DMS153 treated with DMSO at 0.1 percent for 48 hours (cell line): ENCODE measurements at regions not wholly inside any gene's neighbourhood (a gene's known extent, or its start where the extent isn't known, plus 50 kb on each side); places are given as distances from the start of the nearest gene placed in this dataset.
"Not testable (repeated sequence)": the region's sequence is repeated elsewhere in the genome, so short reads cannot be mapped to it uniquely, and the experiment has no call there.

ENCODE experiments used
- DNase-seq: peaks from one replicate; lab custom pipeline; 2025; ENCODE audit not compliant: unreplicated experiment; lab: John Stamatoyannopoulos, UW

DNA sequence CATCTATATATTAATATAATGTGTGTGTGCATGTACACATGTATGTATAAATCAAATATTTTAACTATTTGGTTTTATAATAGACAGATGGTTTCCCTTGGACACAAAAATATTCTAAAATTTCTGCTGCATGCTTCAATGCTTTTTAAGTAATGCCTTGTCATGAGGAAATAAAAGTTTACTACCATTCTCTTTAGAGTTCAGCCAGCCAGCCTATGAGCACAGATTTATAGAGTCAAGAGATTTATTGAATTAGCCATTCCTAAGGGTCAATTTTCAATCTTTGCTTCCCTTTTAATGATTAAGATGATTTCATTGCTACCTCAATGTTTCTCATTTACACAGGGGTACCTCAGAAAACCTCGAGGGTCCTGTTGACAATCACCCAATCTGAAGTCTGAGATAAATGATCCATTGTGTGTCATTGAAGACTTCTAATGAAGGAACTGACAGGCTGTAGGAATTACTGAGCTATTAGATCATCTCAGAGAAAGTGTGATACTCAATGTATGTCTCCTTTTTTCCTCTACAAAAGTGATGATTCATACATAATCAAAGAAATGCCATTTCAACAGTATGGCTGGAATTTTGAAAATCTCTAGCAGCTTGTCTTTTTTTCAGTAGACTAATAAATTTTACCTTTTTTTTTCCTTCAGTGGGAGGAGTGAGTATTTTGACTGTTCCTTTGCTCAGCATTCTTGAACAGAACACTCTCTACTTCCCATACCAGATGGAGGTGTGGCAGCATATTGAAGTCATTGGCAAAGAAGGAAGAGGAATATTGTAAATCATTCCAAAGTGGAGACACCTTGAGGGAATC is 222.6 kb upstream of the PCDH18 start:
- no peak for DNase-seq

DNA sequence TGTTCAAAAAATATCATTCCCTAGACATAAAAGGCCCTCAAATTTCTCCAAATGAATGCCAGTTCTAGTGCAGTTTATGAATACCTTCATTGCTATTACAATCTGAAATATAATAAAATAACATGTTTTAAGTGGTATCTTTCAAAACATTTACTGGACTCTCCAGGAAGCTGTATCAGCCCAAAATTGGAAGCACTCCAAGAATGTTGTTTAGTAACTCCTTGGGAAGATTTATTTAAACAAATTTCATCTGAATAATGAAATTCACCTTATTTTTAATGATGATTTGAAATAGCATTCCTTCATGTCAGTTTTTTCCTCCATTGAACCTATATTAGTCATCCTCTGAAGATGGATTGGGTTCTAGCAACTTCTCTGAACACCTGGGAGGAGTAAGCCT is 217.2 kb upstream of the PCDH18 start:
- no peak for DNase-seq

DNA sequence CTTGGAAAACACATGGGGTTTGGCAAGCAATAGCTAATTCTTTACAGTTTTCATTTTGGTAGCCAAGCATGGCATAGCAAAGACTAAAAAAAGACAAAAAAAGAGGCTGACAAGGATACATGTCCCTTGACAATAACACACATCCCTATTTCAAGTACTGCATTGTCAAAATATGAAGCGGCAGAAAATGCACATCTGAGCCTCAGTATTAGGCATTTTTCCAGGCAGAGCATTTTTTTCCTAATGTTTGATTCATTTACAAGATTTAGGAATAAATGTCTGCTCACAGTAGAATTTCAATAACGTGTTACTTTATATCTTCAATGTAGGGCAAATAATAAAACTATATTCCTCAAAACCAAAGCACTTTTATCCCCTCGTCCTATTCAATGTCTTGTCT is 216.3 kb upstream of the PCDH18 start:
- DNase-seq, result no peak

DNA sequence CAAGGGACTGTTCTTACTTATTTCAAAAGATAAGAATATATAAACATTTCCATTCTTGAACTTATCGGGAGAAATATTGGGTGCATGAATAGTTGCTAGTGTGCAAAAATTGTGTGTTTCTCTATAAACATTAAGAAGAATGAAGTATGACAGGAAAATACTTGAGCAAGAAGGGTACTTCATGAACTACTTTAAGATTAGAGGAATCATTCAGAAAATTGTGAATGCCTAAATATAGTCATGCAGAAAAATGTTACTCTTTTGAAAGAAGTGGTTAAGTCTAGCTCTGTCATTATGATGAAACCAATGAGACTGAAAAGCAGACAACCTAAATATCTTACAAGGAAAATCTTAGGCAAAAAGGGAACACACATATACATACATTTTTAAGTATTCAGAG is 207.8 kb upstream of the PCDH18 start:
- no peak for DNase-seq

DNA sequence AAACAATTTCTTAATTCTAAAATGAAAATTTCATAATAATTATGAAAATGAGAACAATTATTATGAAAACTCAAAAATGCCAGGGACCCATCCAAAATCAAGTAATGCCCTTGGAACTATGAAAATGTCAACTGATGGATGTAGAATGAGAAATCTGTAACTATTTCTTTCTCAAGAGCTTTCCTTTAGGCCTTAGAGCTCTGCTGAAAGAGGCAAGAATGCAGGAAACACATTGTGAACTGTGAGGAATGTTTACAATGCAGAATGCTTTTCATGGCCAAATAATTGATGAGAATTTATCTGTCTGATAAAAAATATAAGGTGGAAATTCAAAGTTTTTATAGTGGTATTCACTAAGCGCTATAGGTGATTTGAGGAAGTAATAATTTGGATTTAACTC is 207.1 kb upstream of the PCDH18 start:
- no peak for DNase-seq

DNA sequence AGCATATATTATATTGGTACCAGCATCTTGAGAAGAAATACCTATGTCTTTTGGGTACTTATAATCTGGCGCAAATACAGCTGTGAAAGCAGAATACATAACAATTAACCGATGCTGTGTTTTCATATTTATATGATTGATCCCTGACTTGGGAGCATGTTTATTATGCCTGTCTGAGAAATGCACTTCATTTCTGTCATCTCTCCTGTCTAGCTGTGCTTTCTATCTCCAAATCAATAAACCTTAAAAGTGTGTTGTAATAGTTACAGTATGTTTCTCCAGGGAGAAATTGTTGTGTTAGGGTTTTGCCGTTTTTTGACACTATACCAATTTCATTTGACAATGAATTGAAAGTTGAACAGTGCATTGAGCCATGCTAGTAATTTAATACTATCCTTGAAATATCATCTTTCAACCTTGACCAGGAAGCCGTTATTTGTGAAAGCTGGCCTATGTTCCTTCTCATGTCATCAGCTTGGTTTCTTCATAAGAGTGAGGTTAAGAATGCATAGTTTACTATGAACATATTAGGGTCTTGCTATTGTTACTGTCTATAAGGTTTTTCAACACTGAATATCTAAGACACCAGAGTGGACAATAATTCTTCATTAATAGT is 206.2 kb upstream of the PCDH18 start:
- DNase-seq, result no peak

DNA sequence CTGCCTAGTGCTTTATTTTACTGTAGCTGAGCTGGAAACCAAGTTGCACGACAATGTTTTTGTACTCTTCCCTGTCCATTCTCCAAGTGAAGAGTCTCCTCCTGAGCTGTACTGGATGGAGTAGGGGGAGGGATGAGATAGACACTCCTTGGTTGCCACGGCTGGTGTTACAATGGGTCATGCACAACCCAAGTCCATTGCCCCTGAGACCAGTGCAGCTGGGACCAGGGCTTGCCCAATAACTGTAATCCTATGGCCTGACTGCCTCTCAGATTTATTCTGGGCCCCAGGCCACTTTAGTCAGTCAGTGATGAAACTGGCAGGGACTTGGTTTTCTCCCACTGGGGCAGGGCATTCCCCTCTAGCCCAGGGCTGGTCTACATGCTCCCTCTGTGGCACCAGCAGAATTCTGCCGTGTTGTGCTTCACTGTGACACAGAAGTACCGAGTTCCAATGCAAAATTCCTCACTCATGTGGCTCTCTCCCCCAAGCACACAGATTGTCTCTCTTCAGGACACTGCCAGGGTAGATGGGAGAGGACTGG is 203.3 kb upstream of the PCDH18 start:
- no peak for DNase-seq

DNA sequence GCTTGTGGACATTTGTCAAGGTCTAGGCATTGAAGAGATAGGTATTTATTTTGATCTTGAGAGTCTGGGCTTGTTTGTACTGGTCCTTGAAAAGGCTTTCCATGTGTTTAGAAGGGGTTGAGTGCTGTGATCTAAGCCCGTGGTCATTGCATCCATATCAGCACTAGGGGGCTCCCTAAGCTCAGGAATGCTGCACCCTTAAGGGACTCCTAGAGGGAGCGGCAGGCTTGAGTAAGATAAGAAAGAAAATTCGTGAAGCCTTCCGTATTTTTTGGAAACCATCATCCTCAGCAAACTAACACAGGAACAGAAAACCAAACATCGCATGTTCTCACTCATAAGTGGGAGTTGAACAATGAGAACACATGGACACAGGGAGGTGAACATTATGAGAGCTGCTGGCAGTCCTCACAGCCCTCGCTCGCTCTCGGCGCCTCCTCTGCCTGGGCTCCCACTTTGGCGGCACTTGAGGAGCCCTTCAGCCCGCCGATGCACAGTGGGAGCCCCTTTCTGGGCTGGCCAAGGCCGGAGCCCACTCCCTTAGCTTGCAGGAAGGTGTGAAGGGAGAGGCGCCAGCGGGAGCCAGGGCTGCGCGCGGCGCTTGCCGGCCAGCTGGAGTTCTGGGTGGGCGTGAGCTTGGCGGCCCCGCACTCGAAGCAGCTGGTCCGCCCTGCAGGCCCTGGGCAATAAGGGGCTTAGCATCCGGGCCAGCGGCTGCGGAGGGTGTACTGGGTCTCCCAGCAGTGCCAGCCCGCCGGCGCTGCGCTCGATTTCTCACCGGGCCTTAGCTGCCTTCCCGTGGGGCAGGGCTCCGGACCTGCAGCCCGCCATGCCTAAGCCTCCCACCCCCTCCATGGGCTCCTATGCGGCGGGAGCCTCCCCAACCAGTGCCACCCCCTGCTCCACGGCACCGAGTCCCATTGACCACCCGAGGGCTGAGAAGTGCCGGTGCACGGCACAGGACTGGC is 201.2 kb upstream of the PCDH18 start:
- not testable (repeated sequence) for DNase-seq

DNA sequence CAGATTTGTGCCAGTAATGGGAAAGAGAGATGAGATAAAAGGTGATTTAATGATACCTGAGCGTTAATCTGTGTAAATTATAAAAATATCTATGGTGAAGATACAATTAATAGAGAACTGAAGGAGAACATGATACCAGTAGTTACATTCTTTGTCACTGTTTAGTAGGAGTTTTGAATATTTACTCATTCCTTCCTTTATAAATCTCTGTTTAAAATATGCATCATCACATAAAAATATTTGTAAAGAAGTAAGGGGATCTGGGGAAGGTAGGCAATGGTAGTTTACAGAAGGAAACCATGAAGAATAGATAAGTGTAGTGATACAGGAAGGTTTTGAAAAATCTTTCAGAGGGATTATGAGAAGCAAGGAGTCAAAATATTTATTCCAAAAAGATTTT is 190.6 kb upstream of the PCDH18 start:
- no peak for DNase-seq

DNA sequence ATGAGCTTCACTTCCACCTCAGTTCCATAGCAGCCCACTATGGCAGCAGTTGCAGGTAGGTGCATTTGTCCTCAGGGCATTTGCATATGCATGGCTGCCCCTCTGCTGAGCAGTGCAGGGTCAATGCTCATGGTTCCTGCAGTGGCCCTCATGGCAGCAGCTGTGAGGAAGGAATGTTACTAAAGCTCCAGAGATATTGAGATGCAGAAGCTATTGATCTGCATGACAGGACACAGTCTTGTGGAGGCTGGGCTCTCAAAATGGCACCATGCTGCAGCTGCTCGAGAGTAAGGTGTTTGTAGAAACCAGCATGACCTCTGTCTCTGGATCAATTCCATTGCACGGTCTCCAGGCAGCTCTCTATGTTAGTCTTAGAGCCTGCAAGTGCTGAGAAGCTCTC is 179.2 kb upstream of the PCDH18 start:
- no peak for DNase-seq

DNA sequence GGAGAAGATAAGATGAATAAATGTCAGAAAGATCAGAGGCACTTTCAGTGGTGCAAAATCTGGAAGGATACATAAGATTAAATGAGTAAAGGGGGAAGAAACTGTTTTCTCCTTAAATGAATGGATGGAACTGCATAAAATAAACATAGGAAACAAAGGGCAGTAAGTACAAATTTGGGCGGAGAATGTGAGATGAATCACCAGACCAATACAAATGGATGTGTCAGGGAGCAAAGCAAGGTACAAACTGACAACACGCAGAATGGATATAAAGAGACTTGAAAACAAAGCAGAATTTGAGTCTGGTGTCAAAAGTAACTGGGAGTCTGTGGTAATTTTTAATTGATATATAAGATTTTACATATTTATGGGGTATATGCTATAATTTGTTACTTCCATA is 175.3 kb upstream of the PCDH18 start:
- no peak for DNase-seq

DNA sequence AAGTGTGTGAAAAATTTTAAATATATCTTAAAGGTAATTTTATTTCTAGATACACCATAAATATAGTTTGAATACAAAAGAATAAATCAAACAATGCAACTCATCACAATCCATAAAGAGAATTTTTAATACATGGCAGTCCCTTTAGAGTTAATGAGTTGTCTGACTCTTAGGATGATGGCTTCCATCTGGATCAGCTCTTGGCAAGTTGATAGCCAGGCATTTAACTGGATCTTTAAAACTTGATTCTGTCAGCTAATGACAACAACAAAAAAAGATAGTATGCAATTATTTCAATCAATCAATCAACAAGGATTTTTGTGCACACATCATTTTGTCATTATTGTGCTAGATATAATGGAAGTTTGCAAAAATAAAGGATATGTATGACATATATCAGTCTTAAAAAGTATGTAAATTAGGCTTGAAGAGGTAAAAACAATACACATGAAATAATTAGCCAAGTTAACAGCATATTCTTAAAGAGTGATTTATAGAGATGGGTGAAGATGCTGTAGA is 174.9 kb upstream of the PCDH18 start:
- DNase-seq, result no peak

DNA sequence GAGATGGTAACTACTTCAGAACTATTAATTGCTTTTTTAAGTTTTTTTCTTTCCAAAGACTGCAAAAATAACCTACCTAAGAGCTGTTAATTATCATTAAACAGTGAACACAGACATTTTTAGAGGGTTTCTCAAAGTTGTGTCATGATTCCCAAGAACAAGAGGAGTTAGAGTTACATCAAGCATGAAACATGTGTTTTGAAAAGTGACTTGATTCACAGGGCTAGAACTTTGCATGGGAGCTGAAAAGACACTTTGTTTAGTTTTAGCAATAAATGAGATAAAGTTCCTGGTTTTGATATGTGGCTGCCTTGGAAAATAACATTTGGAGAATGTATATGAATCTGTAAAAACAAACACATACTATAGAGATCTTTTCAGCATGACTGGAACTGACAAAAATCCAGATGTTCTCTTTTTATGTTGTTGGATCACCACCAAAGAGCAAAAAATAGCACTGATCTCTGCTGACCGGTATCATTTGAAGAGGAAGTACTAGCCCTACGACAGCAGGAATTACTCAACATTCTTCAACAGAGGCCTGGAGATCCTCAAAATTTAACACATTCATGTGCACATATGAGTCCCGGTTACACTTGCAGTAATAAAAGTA is 173.0 kb upstream of the PCDH18 start:
- no peak for DNase-seq

DNA sequence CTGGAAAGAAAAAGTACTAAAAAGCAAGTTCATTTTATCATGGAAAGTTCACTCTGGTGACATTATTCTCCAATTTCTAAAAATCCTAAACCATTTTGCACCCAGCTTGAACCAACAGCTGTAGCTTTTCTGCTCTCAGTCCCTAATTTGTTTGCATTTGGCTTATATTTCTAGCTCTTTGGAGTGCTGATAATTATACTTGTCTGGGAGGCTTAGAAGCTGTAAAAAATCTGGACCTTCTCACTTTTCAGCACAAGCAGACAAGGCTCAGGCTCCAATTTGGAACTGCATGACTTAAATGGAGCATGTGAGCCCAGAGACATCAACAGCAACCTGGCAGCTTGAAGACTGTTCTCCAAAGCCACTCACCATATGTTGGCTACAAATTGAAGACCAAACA is 170.9 kb upstream of the PCDH18 start:
- DNase-seq, result no peak

DNA sequence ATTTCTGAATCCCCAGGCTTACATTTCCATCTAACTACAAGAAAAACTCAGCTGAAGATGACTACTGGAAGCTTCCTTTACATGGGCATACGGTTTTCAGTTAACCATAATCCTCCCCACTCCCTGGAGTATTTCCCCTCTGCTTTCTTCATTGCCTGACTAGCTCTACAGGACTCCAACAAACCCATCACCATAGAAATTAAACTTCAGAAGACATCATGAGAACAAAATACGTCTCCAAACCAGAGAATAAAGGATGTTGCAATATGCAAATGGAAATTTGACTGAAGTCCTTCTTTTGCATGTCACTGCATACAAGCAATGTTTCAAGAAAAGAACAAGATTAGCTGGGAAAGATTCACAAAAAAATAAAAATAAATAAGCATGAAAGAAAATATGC is 170.2 kb upstream of the PCDH18 start:
- no peak for DNase-seq

DNA sequence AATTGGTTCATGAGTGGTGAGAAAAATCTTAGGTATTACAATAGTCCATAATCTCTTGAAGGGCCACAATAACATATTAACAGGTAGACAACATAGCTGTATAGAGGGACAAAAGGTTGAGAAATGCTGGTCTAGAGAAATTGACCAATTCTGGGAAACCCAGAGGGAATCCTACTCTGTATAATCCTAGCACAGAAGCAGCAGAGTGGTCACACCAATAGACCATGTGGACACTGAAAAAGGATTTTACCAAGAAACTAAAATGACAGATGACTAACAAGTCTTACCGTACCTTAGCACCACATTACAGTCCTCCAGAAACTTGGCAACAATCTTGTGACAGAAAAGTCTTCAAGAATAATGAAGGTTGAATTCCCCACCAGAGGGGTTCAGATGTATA is 169.1 kb upstream of the PCDH18 start:
- DNase-seq, result no peak

DNA sequence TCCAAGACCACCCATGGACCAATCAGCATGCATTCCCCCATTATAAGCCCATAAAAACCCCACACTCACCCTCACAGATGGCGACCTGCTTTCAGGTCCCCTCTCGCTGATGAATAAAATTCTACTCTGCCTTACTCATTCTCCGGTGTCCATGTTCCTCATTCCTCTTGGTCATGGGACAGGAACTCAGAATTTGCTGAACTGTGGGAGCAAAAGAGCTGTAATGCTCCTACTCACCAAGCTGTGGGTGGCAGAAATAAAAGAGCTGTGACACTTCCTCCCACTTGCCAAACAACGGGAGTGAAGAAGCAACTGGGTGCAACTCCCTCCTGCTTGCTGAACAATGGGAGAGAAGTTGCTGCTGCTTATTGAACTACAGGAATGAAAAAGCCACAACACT is 168.5 kb upstream of the PCDH18 start:
- DNase-seq, result no peak

DNA sequence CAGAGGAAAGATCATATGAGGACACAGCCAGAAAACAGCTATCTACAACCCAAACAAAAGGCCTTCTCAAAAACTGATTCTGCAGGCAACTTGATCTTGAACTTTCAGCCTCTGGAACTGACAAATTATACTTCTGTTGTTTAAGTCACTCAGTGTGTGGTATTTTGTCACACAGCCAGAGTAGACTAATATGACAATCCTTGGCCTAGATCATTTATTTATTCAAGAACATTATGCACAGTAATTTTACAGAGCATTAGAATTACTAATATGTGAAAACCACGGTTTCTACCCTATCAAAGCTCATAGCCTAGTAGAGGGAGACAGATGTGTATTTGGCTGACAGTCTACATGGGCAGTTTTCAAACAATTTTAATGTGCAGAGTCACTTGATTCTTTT is 167.8 kb upstream of the PCDH18 start:
- DNase-seq, result no peak

DNA sequence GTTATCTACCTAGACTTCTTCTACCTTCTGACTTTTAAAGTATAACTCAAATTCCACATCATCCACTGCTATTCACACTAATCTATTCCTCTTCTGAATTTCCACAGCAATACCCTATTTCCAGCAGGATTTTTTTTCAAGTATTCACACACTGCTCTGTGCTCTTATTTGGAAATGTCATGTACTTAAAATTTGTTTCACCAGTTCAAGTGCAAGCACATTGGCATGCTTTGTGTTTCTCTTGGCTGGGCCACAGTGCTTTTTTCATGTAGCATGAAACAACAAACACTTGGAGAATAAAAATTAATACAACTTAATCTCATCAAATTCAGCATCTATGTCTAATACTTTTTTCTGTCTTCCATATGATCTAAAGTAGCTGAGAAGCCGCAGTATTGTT is 161.8 kb upstream of the PCDH18 start:
- no peak for DNase-seq

DNA sequence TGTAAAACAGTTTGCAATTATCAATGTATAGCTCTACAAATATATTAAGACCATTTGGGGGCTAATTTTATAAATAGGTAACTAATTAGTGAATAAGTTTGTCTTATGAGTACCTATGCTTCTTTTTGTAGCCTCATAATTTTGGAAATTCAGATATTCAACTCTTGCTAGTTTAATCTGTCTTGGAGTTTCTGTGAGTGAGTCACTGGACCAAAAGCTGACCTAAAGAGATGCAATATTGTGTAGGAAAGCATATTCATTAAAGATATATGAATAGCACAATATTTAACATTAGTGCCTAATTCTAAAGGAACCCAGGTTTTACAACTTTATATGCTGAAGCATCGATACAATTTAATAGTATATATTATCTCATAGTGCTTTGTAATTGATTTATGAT is 161.3 kb upstream of the PCDH18 start:
- no peak for DNase-seq

DNA sequence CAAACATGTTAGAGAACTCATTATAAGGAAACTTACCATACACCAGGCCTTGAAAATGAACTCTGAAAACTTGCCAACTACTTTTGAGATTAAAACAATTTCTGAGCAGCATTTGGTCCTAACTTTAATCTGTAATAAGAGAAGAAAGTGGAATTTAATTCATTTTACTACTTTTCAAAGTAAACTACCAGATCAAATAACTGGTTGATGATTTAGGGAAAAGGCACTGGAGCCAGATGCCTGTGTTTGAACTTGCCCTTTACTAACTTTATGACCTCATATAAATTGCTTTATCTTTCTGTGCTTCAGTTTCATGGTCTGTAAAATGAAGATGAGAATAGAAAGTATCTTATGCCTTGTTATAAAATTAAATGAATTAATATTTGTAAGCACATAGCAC is 159.9 kb upstream of the PCDH18 start:
- no peak for DNase-seq
